Ishikawa (cell line): ENCODE measurements at regions not wholly inside any gene's neighbourhood (a gene's known extent, or its start where the extent isn't known, plus 50 kb on each side); places are given as distances from the start of the nearest gene placed in this dataset.

Source experiments
- CEBPB ChIP-seq: IDR thresholded peaks from 2 replicates; pipeline ENCODE4 v1.6.1; 2012
- EGR1 ChIP-seq: IDR thresholded peaks from 2 replicates; pipeline ENCODE4 v1.6.1; 2012
- EP300 ChIP-seq: IDR thresholded peaks from 2 replicates; pipeline ENCODE4 v1.6.1; 2012; ENCODE audit warnings: borderline replicate concordance
- RAD21 ChIP-seq: IDR thresholded peaks from 2 replicates; pipeline ENCODE4 v1.6.1; 2012; ENCODE audit warnings: low read depth
- TAF1 ChIP-seq: IDR thresholded peaks from 2 replicates; pipeline ENCODE4 v1.6.1; 2012; ENCODE audit warnings: low read depth, mild to moderate bottlenecking
- ZBTB7A ChIP-seq: IDR thresholded peaks from 2 replicates; pipeline ENCODE4 v1.6.1; 2012; ENCODE audit warnings: low read depth

GRCh38 chr6:115582386-115582785 lies 478.3 kb downstream of the FRK start:
- TF ChIP-seq RAD21 (no peak), ZBTB7A (no peak), EP300 (no peak), EGR1 (no peak), TAF1 (no peak), CEBPB (no peak)
